ENCODE measurements at regions not wholly inside any gene's neighbourhood (a gene's known extent, or its start where the extent isn't known, plus 50 kb on each side); places are given as distances from the start of the nearest gene placed in this dataset.

DNA sequence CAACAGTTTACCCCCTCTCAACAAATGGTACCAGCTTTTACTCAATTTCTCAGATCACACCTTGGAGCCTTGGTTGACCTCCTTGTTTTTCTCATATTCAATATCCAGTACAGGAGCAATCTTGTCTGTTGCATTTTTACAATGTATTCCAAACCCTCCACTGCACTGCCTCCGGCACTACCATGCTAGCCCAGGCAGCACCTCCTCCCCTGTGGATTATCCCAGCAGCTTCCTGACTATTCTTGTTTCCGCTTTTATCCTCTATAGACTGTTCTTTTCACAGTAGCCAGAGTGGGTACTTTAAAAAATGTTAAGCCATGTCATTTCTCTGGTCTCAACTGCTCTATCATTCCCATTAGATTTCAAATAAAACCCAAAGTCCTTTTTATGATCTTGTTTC, 253.4 kb upstream of the GPRIN3 start:
- DNase-seq (ENCODE audit: low spot score) (no peak), ATAC-seq (ENCODE audit: low FRiP score) (no peak)
- TF ChIP-seq, protein P1, sequence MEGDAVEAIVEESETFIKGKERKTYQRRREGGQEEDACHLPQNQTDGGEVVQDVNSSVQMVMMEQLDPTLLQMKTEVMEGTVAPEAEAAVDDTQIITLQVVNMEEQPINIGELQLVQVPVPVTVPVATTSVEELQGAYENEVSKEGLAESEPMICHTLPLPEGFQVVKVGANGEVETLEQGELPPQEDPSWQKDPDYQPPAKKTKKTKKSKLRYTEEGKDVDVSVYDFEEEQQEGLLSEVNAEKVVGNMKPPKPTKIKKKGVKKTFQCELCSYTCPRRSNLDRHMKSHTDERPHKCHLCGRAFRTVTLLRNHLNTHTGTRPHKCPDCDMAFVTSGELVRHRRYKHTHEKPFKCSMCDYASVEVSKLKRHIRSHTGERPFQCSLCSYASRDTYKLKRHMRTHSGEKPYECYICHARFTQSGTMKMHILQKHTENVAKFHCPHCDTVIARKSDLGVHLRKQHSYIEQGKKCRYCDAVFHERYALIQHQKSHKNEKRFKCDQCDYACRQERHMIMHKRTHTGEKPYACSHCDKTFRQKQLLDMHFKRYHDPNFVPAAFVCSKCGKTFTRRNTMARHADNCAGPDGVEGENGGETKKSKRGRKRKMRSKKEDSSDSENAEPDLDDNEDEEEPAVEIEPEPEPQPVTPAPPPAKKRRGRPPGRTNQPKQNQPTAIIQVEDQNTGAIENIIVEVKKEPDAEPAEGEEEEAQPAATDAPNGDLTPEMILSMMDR (IDR thresholded peaks at IDR 0.05): no peak

DNA sequence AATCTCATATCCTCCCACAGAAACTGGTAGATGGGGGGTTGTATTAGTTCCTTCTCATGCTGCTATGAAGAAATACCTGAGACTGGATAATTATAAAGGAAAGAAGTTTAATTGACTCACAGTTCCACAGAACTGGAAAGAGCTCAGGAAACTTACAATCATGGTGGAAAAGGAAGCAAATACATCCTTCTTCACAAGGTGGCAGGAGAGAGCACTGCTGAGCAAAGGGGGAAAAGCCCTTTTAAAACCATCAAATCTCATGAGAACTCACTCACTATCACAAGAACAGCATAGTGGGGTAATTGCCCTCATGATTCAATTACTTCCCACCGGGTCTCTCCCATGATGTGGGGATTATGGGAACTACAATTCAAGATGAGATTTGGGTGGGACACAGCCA, 250.5 kb upstream of the GPRIN3 start:
- TF ChIP-seq, protein P1 (IDR thresholded peaks at IDR 0.05): no peak
- DNase-seq (ENCODE audit: low spot score): no peak
- ATAC-seq (ENCODE audit: low FRiP score): no peak

- TF ChIP-seq, protein P1 (IDR thresholded peaks at IDR 0.05): no peak
- DNase-seq (ENCODE audit: low spot score) (no peak), ATAC-seq (ENCODE audit: low FRiP score) (no peak)
Measured at GRCh38 chr4:89556601-89557305, 249.2 kb upstream of the GPRIN3 start.

- TF ChIP-seq, protein P1 (IDR thresholded peaks at IDR 0.05): no peak
- ATAC-seq (ENCODE audit: low FRiP score) (no peak), DNase-seq (ENCODE audit: low spot score) (no peak)
Measured at GRCh38 chr4:89551191-89551590, 243.6 kb upstream of the GPRIN3 start.

- DNase-seq (ENCODE audit: low spot score) (no peak), ATAC-seq (ENCODE audit: low FRiP score) (no peak)
- TF ChIP-seq, protein P1 (IDR thresholded peaks at IDR 0.05): no peak
Measured at GRCh38 chr4:89549907-89550306, 242.3 kb upstream of the GPRIN3 start.

DNA sequence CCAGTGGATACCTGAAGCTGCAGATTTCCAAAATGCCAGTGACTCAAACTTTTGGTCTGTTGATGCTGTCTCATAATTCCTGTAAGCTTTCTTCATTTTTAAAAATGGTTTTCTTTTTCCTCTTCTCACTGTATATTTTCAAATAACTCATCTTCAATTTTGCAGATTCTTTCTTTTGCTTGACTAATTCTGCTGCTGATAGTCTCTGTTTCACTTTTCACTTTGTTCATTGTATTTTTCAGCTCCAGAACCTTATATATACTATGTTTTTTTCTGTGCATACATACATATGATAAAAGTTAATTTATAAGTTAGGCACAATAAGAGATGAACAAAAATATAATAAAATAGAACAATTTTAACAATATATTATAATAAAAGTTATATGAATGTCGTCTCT, 237.7 kb upstream of the GPRIN3 start:
- TF ChIP-seq, protein P1 (IDR thresholded peaks at IDR 0.05): no peak
- DNase-seq (ENCODE audit: low spot score): no peak
- ATAC-seq (ENCODE audit: low FRiP score): no peak

DNA sequence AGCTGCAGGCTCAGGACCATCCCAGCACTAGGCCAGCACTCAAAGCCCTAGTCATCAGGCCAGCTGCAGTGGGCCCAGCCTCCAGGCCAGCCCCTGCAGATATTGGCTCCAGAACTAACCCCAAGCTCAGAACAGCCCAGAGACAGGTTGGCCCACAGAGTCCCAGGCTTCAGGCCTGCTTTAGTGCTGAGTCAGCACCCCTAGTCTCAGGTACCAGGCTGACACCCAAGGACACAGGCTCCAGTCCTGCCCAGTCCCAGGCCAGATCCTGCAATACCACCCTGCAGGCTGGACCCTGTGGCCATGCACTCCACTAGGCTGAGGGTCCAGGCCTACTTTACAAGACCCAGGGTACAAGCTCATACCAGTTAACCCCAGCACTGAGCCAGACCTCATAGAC, 234.4 kb upstream of the GPRIN3 start:
- TF ChIP-seq, protein P1 (IDR thresholded peaks at IDR 0.05): no peak
- DNase-seq (ENCODE audit: low spot score) (no peak), ATAC-seq (ENCODE audit: low FRiP score) (peak; percentile 29)
